HEK293T (cell line): ENCODE measurements at regions not wholly inside any gene's neighbourhood (a gene's known extent, or its start where the extent isn't known, plus 50 kb on each side); places are given as distances from the start of the nearest gene placed in this dataset.

ENCODE experiments used
- CTCF ChIA-PET: fragments of 350-600 bp; formaldehyde crosslinking; extraction: SDS; loops from one replicate; lab custom pipeline; 2021; ENCODE audit warnings: antibody characterized with exemption, inconsistent platforms; lab: Yijun Ruan, JAX
- POLR2A ChIA-PET: fragments of 350-600 bp; formaldehyde crosslinking; extraction: SDS; loops from one replicate; lab custom pipeline; 2020; ENCODE audit warnings: antibody characterized with exemption, inconsistent platforms; lab: Yijun Ruan, JAX
- DNase-seq: peaks from one replicate; pipeline ENCODE4 v3.0.0; 2012; ENCODE audit warnings: mixed read lengths; ENCODE audit errors: extremely low spot score
- ARNT ChIP-seq: fragments of 450-650 bp; IDR thresholded peaks from 2 replicates; pipeline ENCODE4 v1.6.1; 2017; ENCODE audit warnings: mild to moderate bottlenecking
- BHLHE40 ChIP-seq: fragments of 450-650 bp; IDR thresholded peaks from 2 replicates; pipeline ENCODE4 v1.6.1; 2016; ENCODE audit warnings: mild to moderate bottlenecking, moderate library complexity, borderline replicate concordance
- CTBP1 ChIP-seq: fragments of 450-650 bp; IDR thresholded peaks from 2 replicates; pipeline ENCODE4 v1.6.1; 2016; ENCODE audit warnings: borderline replicate concordance
- ELF4 ChIP-seq: fragments of 450-650 bp; IDR thresholded peaks from 2 replicates; pipeline ENCODE4 v1.6.1; 2017; ENCODE audit warnings: antibody characterized with exemption
- FOXA1 ChIP-seq: fragments of 450-650 bp; IDR thresholded peaks from 2 replicates; pipeline ENCODE4 v1.6.1; 2016; ENCODE audit warnings: mild to moderate bottlenecking
- FOXK2 ChIP-seq: fragments of 450-650 bp; IDR thresholded peaks from 2 replicates; pipeline ENCODE4 v1.6.1; 2016; ENCODE audit warnings: mild to moderate bottlenecking
- FOXM1 ChIP-seq: fragments of 450-650 bp; IDR thresholded peaks from 2 replicates; pipeline ENCODE4 v1.6.1; 2017; ENCODE audit warnings: mild to moderate bottlenecking, borderline replicate concordance
- HDGF ChIP-seq: fragments of 450-650 bp; IDR thresholded peaks from 2 replicates; pipeline ENCODE4 v1.6.1; 2017; ENCODE audit warnings: antibody characterized with exemption, borderline replicate concordance
- L3MBTL2 ChIP-seq: fragments of 450-650 bp; conservative IDR thresholded peaks from 2 replicates; pipeline ENCODE4 v1.6.1; 2016; ENCODE audit warnings: mild to moderate bottlenecking
- LEF1 ChIP-seq: fragments of 450-650 bp; IDR thresholded peaks from 2 replicates; pipeline ENCODE4 v1.6.1; 2017; ENCODE audit warnings: mild to moderate bottlenecking, borderline replicate concordance
- NFRKB ChIP-seq: fragments of 450-650 bp; IDR thresholded peaks from 2 replicates; pipeline ENCODE4 v1.6.1; 2016; ENCODE audit warnings: mild to moderate bottlenecking, moderate library complexity
- PKNOX1 ChIP-seq: fragments of 450-650 bp; IDR thresholded peaks from 2 replicates; pipeline ENCODE4 v1.6.1; 2016
- SP1 ChIP-seq: fragments of 450-650 bp; IDR thresholded peaks from 2 replicates; pipeline ENCODE4 v1.6.1; 2017
- SUZ12 ChIP-seq: fragments of 450-650 bp; IDR thresholded peaks from 2 replicates; pipeline ENCODE4 v1.6.1; 2016; ENCODE audit warnings: mild to moderate bottlenecking
- TARDBP ChIP-seq: fragments of 450-650 bp; IDR thresholded peaks from 2 replicates; pipeline ENCODE4 v1.6.1; 2016
- ZNF384 ChIP-seq: fragments of 450-650 bp; IDR thresholded peaks from 2 replicates; pipeline ENCODE4 v1.6.1; 2016

- ChIA-PET POLR2A (no interaction called here), CTCF (no interaction called here)
- TF ChIP-seq LEF1, result no peak
- no peak for DNase-seq
These were observed 392.2 kb downstream of the ACTR3B start for GRCh38 chr7:153151766-153152165.

GRCh38 chr7:153152801-153153422 lies 393.4 kb downstream of the ACTR3B start:
- ChIA-PET CTCF (no interaction called here), POLR2A (no interaction called here)
- TF ChIP-seq HDGF (no peak), PKNOX1 (no peak), BHLHE40 (no peak), CTBP1 (no peak), TARDBP (no peak), ELF4 (no peak), FOXK2 (no peak), NFRKB (no peak), ARNT (no peak), SP1 (no peak), FOXM1 (no peak)
- no peak for DNase-seq

- POLR2A ChIA-PET, result no interaction called here
- DNase-seq, result no peak
- TF ChIP-seq NFRKB (no peak), CTBP1 (no peak), SUZ12 (no peak), ELF4 (no peak), HDGF (no peak), ZNF384 (no peak), LEF1 (no peak), L3MBTL2 (no peak), SP1 (no peak), PKNOX1 (no peak), TARDBP (no peak), FOXA1 (no peak), FOXK2 (no peak), ARNT (no peak), FOXM1 (no peak), BHLHE40 (no peak)
- CTCF ChIA-PET, result no interaction called here
These were observed 398.6 kb downstream of the ACTR3B start for GRCh38 chr7:153158149-153158548.

- no peak for DNase-seq
- ChIA-PET POLR2A (no interaction called here), CTCF (no interaction called here)
- TF ChIP-seq NFRKB (no peak), CTBP1 (no peak), ELF4 (no peak), PKNOX1 (no peak)
These were observed 410.7 kb downstream of the ACTR3B start for GRCh38 chr7:153170287-153170686.

- POLR2A ChIA-PET, result no interaction called here
- TF ChIP-seq BHLHE40 (no peak), PKNOX1 (no peak), FOXM1 (no peak), ARNT (no peak), SP1 (no peak), HDGF (no peak), TARDBP (no peak), NFRKB (no peak), LEF1 (no peak), CTBP1 (no peak), FOXA1 (no peak), ZNF384 (no peak), SUZ12 (no peak)
- CTCF ChIA-PET, result no interaction called here
- DNase-seq, result no peak
These were observed 426.4 kb downstream of the ACTR3B start for GRCh38 chr7:153185936-153186335.

GRCh38 chr7:153188161-153188560 lies 428.6 kb downstream of the ACTR3B start:
- CTCF ChIA-PET, result no interaction called here
- TF ChIP-seq ELF4, result no peak
- TF ChIP-seq ARNT, result no peak
- no peak for TF ChIP-seq NFRKB
- no peak for TF ChIP-seq HDGF
- no peak for TF ChIP-seq PKNOX1
- TF ChIP-seq SP1, result no peak
- TF ChIP-seq FOXM1, result no peak
- no peak for TF ChIP-seq CTBP1
- TF ChIP-seq TARDBP, result no peak
- DNase-seq, result no peak
- POLR2A ChIA-PET, result no interaction called here
